SK-N-SH (cell line): ENCODE measurements at regions not wholly inside any gene's neighbourhood (a gene's known extent, or its start where the extent isn't known, plus 50 kb on each side); places are given as distances from the start of the nearest gene placed in this dataset.

Experiments used
- CHD2 ChIP-seq: fragments of 150-350 bp; IDR thresholded peaks from 2 replicates; pipeline ENCODE4 v1.6.1; 2018; ENCODE audit warnings: low read length; ENCODE audit not compliant: partially characterized antibody
- CTCF ChIP-seq: fragments of 200-600 bp; sonication (generic); IDR thresholded peaks from 2 replicates; pipeline ENCODE4 v1.6.1; 2017; ENCODE audit warnings: antibody characterized with exemption, mild to moderate bottlenecking, moderate library complexity
- EP300 ChIP-seq, 2 experiments: IDR thresholded peaks; 2 replicates each; pipeline versions ENCODE4 v1.4.0 to v1.6.1; 2012; ENCODE audit warnings: borderline replicate concordance in 1 of 2, low read depth in 1 of 2, low read length in 1 of 2
- MXI1 ChIP-seq: IDR thresholded peaks from 2 replicates; pipeline ENCODE4 v1.6.1; 2012; ENCODE audit warnings: mild to moderate bottlenecking, low read depth, low read length, improper control_type of control experiment
- RAD21 ChIP-seq: IDR thresholded peaks from 2 replicates; pipeline ENCODE4 v1.6.1; 2012; ENCODE audit warnings: mild to moderate bottlenecking, low read length
- RFX5 ChIP-seq: IDR thresholded peaks from 2 replicates; pipeline ENCODE4 v1.6.1; 2012; ENCODE audit warnings: mild to moderate bottlenecking, improper control_type of control experiment, low read length
- USF2 ChIP-seq: fragments of 150-350 bp; IDR thresholded peaks from 2 replicates; pipeline ENCODE4 v1.6.1; 2017; ENCODE audit warnings: antibody characterized with exemption, low read length, low read depth, borderline replicate concordance

- no peak for TF ChIP-seq CHD2
- TF ChIP-seq CTCF: no peak
- TF ChIP-seq MXI1: no peak
- TF ChIP-seq RFX5: no peak
- no peak for TF ChIP-seq EP300 (IDR thresholded peaks at IDR 0.05; ENCODE audit: borderline replicate concordance in 1 of 2, low read depth in 1 of 2, low read length in 1 of 2)
- no peak for TF ChIP-seq RAD21
- no peak for TF ChIP-seq USF2
Observed at GRCh38 chr14:87153901-87154300, 839.1 kb downstream of the GALC start.
